ENCODE measurements at regions not wholly inside any gene's neighbourhood (a gene's known extent, or its start where the extent isn't known, plus 50 kb on each side); places are given as distances from the start of the nearest gene placed in this dataset.

DNA sequence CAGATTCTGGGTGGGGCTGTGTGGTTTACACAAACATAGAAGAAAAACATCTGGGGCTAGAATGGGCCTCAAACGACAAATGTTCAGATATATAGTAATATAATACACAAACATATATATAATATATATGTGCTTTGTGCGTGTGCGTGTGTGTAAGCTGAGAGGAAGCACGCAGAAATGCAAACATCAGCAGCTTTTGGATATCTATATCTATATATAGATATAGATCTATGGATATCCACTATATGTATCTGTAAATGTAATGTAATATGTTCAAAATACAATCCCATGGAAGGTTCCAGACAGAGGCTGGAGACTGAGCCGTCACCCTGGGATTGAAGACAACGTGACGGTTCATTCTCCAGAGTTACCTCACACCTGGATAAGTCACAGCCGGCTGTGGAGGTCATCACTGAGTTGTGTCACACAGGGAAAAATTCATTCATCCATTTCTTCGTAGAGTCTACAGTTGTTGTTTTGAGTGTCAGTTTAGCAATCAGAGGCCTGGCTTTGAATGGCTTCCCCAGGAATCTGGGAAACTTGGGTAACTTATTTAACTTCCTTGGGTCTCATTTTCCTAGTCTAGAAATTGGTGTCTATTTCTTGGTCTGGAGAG lies 123.0 kb upstream of the CPEB4 start:
- no peak for TF ChIP-seq POLR2A (IDR thresholded peaks at IDR 0.05)
- TF ChIP-seq, protein P1, sequence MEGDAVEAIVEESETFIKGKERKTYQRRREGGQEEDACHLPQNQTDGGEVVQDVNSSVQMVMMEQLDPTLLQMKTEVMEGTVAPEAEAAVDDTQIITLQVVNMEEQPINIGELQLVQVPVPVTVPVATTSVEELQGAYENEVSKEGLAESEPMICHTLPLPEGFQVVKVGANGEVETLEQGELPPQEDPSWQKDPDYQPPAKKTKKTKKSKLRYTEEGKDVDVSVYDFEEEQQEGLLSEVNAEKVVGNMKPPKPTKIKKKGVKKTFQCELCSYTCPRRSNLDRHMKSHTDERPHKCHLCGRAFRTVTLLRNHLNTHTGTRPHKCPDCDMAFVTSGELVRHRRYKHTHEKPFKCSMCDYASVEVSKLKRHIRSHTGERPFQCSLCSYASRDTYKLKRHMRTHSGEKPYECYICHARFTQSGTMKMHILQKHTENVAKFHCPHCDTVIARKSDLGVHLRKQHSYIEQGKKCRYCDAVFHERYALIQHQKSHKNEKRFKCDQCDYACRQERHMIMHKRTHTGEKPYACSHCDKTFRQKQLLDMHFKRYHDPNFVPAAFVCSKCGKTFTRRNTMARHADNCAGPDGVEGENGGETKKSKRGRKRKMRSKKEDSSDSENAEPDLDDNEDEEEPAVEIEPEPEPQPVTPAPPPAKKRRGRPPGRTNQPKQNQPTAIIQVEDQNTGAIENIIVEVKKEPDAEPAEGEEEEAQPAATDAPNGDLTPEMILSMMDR (IDR thresholded peaks at IDR 0.05): no peak

All from body of pancreas (tissue), 4 donors.